Neural progenitor cell (in vitro differentiated cells): ENCODE measurements at regions not wholly inside any gene's neighbourhood (a gene's known extent, or its start where the extent isn't known, plus 50 kb on each side); places are given as distances from the start of the nearest gene placed in this dataset.

Experiments used
- EZH2phosphoT487 ChIP-seq: fragments of 200-600 bp; sonication (generic); IDR thresholded peaks from 2 replicates; pipeline ENCODE4 v1.6.1; 2017; ENCODE audit warnings: antibody characterized with exemption
- TF ChIP-seq, protein P1 (sequence below): fragments of 200-600 bp; sonication (generic); IDR thresholded peaks from 2 replicates; pipeline ENCODE4 v1.5.1; 2017; ENCODE audit warnings: antibody characterized with exemption, mild to moderate bottlenecking

DNA sequence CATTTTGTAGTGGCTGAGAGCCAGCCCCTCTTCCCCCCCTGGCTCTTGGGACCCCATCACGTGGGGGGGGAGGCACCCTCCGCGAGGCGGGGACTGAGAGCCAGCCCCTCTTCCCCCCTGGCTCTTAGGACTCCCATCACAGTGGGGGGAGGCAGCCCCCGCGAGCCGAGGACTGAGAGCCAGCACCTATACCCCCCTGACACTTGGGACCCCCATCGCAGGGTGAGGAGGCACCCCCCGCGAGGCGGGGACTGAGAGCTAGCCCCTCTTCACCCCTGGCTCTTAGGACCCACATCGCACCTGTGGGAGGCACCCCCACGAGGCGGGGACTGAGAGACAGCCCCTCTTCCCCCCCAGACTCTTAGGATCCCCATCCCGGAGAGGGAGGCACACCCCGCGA, 2426.5 kb upstream of the PCDH20 start:
- TF ChIP-seq, protein P1, sequence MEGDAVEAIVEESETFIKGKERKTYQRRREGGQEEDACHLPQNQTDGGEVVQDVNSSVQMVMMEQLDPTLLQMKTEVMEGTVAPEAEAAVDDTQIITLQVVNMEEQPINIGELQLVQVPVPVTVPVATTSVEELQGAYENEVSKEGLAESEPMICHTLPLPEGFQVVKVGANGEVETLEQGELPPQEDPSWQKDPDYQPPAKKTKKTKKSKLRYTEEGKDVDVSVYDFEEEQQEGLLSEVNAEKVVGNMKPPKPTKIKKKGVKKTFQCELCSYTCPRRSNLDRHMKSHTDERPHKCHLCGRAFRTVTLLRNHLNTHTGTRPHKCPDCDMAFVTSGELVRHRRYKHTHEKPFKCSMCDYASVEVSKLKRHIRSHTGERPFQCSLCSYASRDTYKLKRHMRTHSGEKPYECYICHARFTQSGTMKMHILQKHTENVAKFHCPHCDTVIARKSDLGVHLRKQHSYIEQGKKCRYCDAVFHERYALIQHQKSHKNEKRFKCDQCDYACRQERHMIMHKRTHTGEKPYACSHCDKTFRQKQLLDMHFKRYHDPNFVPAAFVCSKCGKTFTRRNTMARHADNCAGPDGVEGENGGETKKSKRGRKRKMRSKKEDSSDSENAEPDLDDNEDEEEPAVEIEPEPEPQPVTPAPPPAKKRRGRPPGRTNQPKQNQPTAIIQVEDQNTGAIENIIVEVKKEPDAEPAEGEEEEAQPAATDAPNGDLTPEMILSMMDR, result no peak
- no peak for TF ChIP-seq EZH2phosphoT487
